ENCODE measurements at regions not wholly inside any gene's neighbourhood (a gene's known extent, or its start where the extent isn't known, plus 50 kb on each side); places are given as distances from the start of the nearest gene placed in this dataset.
"Not testable (repeated sequence)": the region's sequence is repeated elsewhere in the genome, so short reads cannot be mapped to it uniquely, and the experiment has no call there.

DNA sequence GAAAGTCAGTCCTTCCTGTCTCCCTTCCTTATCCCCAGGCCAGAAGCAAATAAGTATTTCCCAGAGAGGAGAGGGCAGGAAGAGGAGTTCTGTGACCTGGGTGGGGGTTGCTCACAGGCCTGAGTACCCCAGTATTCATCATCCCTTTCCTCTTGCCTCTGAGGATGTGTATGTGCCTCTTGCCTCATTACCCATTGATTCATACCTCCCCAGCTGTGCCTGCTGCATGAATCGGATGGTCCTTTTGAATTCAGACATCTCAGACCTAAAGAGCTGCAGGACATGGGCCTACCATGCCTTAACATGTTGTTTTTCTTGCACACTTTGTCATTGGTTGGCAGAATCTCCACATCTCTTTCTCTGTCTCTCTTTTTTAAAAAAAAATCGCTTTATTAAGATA, 112.8 kb upstream of the SHB start:
- DNase-seq: no peak

DNA sequence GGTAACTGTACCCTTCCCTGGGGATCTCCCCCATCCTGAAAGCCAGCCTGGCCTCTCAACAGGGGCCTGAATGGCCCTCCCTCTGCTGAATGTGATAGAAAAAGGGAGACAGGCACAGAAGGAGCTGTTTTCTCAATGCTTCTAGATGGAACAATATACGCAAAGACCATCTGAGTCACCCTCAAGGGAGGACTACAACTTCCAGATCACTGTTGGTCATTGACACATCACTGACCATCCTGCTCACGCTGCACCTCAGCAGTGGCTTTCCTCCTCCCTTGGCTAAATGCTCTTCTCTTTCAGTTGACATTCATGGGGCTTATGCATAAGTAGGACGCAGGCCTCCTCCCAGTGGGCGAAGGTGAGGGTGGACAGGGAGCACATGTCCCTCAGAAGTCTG, 112.2 kb upstream of the SHB start:
- DNase-seq: no peak

DNA sequence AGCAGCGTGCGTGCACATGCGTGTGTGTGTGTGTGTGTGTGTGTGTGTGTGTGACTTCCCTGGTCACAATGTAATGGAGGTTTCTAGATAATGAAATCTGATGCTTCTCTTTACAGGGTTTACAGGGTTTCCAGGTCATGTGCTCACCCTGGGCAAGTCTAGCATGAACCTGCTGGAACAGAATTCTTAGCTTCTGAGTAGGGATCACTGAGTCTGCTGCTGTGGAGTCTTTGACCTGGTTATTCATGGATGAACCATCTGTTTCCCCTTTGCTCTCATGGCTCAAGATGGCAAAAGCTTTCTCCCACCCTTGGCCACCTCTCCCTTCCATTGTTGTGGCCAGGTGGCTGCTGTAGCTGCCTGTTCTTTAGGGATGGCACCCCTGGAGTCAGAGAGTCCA, 111.6 kb upstream of the SHB start:
- DNase-seq: no peak

DNA sequence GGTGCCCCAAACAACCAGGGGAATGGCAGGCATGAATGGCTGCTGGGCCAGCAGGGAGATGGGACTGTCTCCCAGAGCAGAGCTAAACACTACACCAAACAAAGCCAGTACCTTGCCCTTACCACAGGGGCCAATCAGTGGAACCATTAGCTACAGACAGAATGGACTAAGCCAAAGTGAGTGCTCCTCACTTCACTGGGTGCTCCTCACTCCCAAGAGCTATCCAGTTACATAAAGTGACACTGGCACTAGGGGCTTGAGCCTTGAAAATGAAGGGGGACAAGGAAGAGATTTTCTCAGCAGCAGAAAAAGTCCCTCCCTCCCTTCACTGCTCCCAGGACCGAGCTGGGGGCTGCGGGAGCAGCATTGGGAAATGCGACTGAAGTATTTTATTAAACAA, 110.9 kb upstream of the SHB start:
- DNase-seq: no peak

DNA sequence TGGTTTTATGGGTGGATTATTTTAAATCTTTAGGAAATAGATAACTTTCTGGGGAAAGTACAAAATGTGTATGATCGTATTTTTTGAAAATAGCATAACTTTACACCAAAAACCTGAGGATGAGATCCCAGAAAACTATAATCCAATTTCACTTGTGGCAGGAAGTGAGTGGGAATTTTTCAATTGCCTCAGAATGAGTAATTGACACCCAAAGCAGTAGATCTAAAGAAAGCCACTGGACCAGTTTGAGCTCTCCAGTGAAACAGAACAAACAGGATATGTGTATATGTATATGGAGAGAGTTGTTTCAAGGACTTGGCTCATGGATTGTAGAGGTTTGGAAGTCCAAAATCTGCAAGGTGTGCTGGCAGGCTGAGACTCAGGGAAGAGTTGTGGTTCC, 109.2 kb upstream of the SHB start:
- DNase-seq: no peak

DNA sequence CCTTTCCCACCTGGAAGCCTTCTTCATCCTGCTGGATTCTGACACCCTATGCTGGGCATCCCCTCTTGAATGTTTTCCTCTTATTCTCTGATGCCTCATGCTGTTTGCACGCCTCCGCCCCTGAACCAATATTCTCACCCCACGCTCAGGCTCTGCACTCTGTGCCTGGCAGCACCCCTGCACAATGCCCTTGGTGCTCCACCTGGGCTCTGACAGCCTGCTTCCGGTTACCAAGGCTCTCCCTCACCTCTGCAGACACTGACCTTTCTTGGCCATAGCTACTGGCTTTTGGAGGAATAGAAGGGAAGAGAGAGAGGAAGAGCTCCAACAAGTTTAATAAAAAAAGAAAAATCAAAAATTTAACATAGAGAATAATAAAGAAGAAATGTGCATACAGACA, 108.7 kb upstream of the SHB start:
- no peak for DNase-seq

DNA sequence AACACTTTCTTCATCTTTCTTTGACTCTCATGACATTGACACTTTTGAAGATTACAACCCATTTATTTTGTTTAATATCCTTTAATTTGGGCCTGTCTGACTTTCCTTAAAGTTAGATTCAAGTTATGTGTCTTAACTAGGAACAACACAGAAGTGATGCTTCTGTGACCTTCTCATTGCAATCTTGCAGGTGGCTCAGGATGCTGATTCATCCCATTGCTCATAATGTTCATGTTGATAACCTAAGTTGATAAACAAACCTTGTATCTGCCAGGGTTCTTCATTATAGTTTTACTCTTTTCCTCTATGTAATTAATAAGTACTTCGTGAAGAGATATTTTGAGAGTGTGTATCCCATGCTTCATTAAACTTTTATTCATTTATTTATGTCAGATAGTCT, 107.2 kb upstream of the SHB start:
- no peak for DNase-seq

DNA sequence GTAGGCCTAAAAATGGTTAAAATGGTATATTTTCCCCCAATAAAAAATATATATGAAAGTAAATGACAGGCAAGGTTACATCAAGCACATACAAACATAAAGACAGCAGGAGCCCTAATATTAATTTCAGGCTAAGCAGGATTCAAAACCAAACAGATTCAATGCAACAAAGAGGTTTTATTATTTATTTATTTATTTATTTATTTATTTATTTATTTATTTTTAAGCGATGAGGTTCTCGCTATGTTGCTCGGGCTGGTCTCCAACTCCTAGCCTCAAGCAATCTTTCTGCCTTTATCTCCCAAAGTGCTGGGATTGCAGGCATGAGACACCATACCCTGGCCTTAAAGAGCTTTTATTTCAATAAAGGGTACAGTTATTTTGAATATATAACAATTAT, 106.4 kb upstream of the SHB start:
- DNase-seq: no peak

DNA sequence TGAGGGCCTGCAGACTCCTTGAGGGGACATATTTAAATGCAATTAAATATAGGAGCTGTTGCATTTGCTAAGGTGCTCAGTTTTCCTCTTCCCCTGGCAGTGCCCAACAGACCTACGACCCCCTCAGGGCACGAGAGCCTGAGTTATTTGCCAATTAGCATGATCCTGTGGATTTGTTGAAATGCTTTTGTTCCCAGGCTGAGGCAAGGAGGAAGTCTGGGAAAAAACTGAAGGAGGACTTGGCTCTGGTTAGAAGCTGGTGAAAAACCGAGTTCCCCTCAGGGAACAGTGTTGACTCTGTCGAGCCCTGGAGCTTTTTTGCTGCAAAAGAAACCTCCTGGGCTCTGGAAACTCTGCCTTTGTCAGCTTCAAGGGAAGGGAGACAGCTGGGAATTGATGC, 103.6 kb upstream of the SHB start:
- no peak for DNase-seq

DNA sequence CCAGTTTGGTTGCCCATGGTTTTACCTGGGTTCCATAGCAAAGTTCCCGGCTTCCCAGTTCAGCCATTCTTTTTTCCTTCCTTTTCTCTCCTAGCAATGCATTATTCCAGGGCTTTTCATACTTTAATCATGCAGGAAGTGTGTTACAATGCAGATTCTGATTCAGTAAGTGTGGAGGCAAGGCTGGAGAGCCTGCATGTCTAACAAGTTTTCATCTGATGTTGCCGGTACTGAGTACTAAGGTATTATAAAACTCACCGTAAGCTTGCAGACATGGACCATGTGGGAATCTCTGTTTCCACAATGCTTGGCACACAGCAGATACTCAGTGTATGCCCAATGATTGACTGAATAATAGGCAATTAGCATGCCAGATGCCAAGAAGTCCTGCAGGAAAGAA, 102.9 kb upstream of the SHB start:
- DNase-seq: no peak

DNA sequence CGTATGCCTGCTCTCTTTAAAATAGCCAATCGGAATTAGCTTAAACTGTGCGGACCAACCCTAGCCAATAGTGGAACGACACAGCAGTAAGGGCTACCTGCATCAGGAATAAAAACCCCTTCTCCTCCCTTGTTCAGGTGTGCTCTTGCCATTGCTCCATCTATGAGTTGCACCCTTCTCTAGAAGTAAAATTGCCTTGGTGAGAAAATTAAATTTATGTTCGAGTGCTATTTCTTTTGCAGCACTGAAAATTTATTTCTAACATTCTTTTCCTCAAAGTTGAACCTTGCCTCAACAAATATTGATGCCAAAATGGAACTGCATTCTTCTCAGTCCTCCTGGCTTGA, 102.5 kb upstream of the SHB start:
- DNase-seq: no peak

DNA sequence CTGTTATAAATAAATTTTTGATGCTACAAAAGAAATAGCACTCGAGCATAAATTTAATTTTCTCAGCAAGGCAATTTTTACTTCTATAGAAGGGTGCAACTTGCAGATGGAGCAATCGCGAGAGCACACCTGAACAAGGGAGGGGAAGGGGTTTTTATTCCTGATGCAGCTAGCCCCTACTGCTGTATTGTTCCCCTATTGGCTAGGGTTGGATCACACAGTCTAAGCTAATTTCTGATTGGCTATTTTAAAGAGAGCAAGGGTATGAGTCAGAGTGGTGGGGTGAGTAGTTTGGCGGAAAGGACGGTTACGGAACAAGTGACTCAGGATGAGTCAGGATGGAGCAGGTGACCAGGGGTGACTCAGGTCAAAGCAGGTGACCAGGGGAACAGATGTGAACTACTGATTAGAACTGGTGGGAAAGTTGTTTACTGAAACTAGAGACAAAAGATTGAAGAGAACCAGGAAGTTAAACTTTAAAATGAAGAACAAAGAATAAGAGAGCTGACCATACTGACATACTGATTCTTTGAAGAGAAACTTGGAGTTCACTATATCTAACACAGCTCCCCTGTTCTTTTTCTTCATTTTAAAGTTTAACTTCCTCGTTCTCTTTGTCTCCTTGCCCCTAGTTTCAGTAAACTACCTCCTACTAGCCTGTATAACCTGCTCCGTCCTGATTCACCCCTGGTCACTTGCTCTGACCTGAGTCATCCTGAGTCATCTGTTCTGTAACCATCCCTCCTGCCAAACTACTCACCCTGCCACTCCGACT, 101.9 kb upstream of the SHB start:
- not testable (repeated sequence) for DNase-seq

DNA sequence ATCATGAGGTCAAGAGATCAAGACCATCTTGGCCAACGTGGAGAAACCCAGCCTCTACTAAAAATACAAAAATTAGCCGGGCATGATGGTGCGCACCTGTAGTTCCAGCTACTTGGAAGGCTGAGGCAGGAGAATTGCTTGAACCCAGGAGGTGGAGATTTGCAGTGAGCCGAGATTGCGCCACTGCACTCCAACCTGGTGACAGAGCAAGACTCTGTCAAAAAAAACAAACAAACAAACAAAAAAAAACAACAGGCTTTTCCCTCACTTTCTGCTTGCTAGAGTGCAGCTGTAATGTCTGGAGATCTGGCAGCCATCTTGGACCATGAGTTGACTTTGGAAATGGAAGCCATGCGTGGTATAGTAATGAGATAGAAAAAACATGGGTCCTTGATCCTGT, 101.1 kb upstream of the SHB start:
- not testable (repeated sequence) for DNase-seq

DNA sequence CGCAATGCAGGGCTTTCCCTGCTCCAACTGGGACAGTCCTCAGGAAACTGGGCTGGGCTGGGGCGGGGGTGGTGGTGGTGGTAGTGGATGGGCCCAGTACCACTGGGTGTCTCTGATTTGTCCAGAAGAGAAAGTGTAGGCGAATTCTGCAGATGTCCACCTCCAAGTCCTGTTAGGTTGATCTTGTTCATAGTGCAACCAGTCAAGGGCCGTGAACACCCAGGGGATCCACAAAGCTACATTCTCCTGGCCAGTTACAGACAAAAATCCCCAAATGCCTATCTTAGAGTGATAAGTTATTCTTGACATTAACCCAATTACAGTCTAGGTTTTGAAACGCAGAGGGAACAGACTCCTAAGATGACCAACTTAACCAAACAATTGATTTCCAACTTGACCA, 97.5 kb upstream of the SHB start:
- DNase-seq: no peak

DNA sequence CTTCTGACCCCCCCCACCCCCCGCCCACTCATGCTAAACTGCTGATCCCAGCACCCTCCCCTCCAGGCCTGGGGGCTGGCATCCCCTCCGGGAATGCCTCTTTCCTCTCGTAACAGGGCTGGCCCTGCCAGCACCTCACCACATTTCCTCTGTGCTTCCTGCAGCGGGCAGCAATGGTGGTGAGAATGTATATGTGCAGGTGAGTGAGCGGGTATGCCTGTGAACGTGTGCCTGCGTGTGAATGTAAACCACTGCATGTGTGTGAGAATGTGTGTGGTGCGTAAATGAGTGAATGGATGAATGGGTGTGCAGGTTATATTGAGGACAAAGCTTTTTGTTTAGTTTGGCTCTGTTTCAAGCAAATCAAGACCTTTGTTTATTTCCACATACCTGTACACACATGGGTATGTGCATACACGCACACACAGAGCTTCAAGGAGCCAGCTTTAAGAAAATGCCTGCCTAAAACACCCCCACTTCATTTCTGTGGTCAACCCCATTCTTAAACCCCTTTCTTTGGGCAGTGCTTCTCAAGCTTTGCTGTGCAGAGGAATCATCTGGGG, 95.7 kb upstream of the SHB start:
- no peak for DNase-seq

DNA sequence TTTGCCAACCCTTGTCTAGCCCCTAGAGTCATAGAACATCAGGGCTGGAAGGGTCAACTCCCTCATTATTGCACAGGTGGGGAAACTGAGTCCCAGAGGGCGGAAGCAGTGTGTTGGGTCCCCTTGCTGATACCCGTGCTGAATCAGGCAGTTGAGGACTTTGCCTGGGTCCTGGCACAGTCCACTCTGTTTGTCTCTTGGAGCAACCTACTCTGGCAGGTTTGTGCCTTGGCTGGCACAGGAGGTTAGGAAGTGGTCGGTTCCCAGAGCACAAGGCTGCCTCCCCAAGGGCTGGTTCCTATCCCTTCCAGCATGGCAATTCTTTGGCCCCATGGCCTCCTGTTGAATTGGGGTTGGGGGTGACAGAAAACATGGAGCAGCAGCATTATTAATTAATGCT, 94.5 kb upstream of the SHB start:
- DNase-seq: no peak

DNA sequence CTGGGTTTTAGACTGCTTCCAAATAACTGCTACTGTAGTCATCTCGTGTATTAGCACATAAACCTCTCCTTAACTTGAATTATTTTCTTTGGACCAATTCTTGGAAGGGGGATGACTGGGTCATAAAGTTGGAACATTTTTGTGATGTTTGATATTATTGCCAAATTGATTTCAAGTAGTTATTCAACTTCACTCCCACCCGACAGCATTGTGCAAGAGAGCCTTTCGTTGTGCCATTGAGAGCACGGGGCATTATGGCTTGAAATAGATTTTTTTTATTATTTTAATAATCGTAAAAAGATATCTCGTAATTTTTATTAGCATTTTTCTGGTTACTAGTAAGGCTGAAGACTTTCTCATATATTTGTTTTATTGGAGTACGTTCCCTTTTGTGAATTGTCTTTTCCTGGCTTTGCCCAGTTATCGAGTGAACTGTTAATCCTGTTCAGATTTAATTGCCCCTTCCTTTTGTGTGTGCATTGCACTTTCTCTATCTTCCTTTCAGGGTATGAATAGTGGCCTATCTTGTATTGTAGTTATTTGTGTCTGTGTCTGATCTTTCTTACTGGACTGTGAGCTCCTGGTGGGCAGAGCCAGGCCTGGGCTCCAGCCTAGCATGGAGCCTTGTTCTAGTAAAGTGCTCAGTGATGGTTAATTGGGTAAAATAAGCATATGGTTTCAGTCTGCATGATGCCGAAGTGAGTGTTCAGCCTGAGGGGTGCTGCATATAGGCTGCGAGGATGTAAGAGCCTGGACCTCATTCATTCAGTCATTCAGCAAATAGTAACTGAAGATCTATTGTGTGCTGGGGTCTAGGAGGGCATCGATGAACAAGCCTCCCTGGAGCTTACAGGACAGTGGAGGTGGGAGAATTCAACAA, 93.5 kb upstream of the SHB start:
- DNase-seq: no peak

DNA sequence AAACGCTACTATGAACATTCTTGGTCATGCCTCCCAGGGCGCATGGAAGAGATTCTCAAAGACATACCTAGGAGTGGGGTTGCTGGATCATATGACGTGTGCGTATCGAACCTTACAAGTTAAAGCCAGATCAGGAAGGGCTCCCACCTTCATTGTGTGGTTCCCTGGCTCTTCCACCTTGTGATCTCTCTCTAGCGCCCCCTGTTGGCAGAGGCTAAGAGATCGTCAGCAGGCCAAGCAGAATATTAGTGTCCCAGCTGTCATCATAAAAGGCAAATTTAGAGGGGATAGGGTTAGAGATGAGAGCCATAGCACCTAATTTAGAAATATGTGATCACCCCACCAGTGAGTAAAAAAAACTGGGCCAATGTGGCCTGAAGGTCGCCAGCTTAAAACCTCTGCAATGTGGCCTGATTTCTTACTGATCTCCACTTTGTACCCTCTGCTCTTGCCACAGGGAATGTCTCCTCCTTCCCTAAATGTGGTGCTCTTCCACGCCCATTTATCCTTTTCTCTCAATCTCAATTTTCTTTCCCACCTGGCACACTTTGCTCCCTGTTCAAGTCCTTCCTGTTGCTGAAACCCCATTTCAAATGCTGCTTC, 91.7 kb upstream of the SHB start:
- DNase-seq: peak; percentile 54

DNA sequence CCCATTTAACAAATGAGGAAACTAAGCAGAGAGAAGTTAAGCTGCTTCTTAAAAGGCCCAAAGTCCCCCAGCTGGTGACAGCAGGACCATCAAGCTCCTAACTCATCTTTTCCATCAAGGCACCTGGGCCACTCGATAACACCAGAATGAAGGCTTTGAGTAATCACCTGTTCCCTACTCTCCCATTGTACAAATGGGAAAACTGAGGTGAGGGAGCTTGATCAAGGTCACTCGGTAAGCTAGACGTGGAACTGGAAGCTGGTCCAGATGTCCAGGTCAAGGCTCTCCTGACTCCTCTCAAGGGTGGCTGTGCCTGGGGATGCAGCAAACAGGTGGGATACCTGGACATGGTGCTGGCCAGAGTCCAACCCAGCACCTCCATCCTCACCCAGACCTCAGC, 90.6 kb upstream of the SHB start:
- no peak for DNase-seq

DNA sequence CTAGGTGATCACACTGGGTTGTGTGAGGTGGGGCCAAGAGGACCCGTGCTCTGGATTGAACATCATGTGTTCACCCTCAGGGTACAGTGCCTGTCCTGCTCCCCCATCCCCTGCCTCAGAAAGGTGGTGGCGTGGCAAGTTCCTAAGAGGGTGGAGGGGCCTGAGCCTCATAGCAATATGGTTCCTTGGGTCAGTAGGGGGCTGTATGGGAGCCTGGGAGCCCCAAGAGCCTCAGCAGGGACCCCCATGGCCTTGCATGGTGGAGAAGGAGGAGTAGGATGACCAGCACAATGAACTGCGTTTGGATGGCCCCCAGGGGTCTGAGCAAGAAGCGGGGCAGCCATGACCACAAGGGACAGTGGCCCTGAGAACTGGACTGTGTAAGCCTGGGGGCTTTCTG, 89.6 kb upstream of the SHB start:
- DNase-seq: no peak

DNA sequence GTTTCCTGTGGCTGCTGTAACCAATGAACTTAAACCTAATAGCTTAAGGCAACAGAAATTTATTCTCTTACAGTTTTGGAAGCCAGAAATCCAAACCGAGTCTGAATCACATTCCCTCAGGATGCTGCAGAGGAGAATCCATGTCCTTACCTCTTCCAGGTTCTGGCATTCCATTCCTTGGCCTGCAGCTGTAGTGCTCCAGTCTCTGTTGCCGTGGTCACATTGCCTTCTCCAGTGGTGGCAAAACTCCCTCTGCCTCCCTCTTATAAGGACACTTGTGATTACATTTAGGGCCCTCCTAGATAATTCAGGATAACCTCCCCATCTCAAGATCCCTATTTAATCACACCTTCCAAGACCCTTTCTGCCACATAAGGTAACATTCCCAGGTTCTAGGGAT, 88.7 kb upstream of the SHB start:
- DNase-seq: no peak

DNA sequence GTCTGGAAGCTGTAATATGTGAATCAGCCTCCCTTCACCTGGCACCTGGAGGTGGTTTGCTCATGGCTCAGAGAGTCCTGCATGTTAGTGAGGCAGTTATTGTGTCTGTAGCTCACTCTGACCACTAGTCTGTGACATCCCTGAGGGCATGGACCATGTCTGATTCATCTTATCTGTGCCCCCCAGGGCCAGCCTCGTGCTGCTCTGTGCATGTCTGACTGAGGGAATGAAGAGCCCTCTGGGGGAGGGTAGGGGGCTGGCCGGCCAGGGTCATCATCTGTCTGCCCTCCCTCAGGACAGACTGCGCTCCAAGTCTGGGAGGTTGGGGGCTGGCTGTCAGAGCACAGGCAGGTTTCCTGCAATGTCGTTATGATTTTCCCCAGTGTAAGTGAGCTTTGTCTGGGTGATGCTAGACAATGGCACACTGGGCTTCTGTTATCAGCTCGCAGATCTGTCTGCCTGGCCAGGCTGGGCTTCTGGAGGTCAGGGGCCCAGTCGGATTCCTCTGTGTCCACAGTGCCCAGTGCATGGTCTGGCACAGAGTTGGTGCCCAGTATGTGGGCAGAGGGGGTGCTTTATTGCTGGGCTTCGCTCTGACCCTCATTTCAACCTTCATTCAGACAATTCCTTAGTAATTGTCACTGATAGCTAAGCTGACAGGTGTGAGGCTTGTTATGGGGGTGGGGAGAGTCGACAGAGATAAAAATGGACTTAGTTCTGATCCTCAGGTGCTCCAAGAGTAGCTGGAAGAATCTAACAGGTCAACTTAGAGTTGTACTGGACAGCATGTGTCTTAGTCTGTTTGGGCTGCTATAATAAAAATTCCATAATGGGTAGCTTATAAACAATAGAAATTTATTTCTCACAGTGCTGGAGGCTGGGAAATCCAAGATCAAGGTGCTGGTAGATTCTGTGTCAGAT, 85.7 kb upstream of the SHB start:
- no peak for DNase-seq

DNA sequence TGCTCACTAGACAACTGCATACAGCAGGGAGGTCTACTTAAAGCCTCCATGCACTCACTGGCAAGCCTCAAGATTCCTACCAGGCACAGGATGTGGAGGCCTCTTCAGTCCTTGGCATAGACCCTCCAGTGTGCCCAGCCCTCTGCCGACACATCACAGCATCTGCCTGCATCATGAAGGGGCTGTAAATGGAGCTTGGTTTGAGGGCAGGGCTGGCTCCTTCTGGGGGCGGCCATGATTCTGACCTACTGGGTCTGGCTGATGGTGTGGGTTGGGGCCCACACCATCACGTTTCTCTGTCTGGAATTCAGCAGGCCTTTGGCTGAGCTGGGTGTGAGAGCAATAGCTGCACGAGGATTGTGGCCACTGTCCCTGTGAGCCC, 84.9 kb upstream of the SHB start:
- DNase-seq: no peak
